H1 (cell line): ENCODE measurements at regions not wholly inside any gene's neighbourhood (a gene's known extent, or its start where the extent isn't known, plus 50 kb on each side); places are given as distances from the start of the nearest gene placed in this dataset.

ENCODE experiments used
- CTCF ChIA-PET: fragments of 300-600 bp; sonication (Branson Sonifier 250); formaldehyde crosslinking; loops from one replicate; lab custom pipeline; 2021; ENCODE audit not compliant: partially characterized antibody; lab: Charles Lee
- POLR2A ChIA-PET: fragments of 300-600 bp; sonication (Branson Sonifier 250); formaldehyde crosslinking; loops from one replicate; lab custom pipeline; 2021; ENCODE audit warnings: inconsistent platforms; ENCODE audit not compliant: partially characterized antibody; lab: Charles Lee
- DNase-seq, 2 experiments: peaks; one replicate each; pipeline versions ENCODE4 v3.0.0 to v3.0.0-alpha.2; 2010 to 2022; ENCODE audit warnings: low spot score in 2 of 2, low read depth in 1 of 2, mixed read lengths in 1 of 2
- FAIRE-seq: peaks from 2 replicates; lab custom pipeline; 2011; peaks lifted over from hg19 to GRCh38; lab: Jason Lieb, UNC
- H2AFZ ChIP-seq: 2 replicates; pipeline ENCODE4 v1.8.1; 2012; ENCODE audit warnings: low read length, inconsistent platforms
- H2AK5ac ChIP-seq: 2 replicates; pipeline ENCODE4 v1.6.1; 2013; ENCODE audit warnings: low read depth, low read length
- H2BK120ac ChIP-seq: replicated peaks from 2 replicates; pipeline ENCODE3; 2013; ENCODE audit warnings: low read depth, low read length, inconsistent platforms
- H2BK12ac ChIP-seq: 2 replicates; pipeline ENCODE4 v1.6.1; 2013; ENCODE audit warnings: low read depth, low read length
- H2BK15ac ChIP-seq: 2 replicates; pipeline ENCODE4 v1.6.1; 2013; ENCODE audit warnings: low read length
- H2BK20ac ChIP-seq: 2 replicates; pipeline ENCODE4 v1.6.1; 2013; ENCODE audit warnings: low read length
- H2BK5ac ChIP-seq: 2 replicates; pipeline ENCODE4 v1.6.1; 2013; ENCODE audit warnings: low read depth, low read length
- H3K14ac ChIP-seq: 2 replicates; pipeline ENCODE4 v1.6.1; 2013; ENCODE audit warnings: inconsistent platforms; ENCODE audit not compliant: insufficient read length
- H3K18ac ChIP-seq: 2 replicates; pipeline ENCODE4 v1.6.1; 2013; ENCODE audit warnings: low read length; ENCODE audit errors: extremely low read depth
- H3K23ac ChIP-seq: 2 replicates; pipeline ENCODE4 v1.6.1; 2013; ENCODE audit warnings: inconsistent platforms; ENCODE audit not compliant: insufficient read length
- H3K23me2 ChIP-seq: 2 replicates; pipeline ENCODE4 v1.6.1; 2013; ENCODE audit warnings: low read depth, low read length
- H3K27ac ChIP-seq: 2 replicates; pipeline ENCODE4 v1.6.1; 2011; ENCODE audit warnings: low read depth, low read length, inconsistent platforms
- H3K27me3 ChIP-seq, 4 experiments: replicated peaks in 1 of 4; 1 replicate in 1 of 4; 2 replicates in 3 of 4; pipeline versions ENCODE4 v1.6.1 to v1.8.1; 2011 to 2013; ENCODE audit warnings: low read length in 3 of 4, mild to moderate bottlenecking in 3 of 4, inconsistent platforms in 2 of 4, mixed read lengths in 2 of 4, moderate library complexity in 1 of 4; ENCODE audit not compliant: control insufficient read depth in 3 of 4, insufficient read depth in 3 of 4; ENCODE audit errors: extremely low read depth in 1 of 4
- H3K36me3 ChIP-seq, 4 experiments: 2 replicates each; pipeline versions ENCODE4 v1.6.1 to v1.8.1; 2011 to 2013; ENCODE audit warnings: mild to moderate bottlenecking in 4 of 4, low read length in 3 of 4, moderate library complexity in 2 of 4, control low read depth in 1 of 4, inconsistent platforms in 1 of 4; ENCODE audit not compliant: insufficient read depth in 4 of 4, control insufficient read depth in 2 of 4
- H3K4ac ChIP-seq: replicated peaks from 2 replicates; pipeline ENCODE3; 2013; ENCODE audit warnings: low read length, low read depth, mixed read lengths, inconsistent platforms; ENCODE audit not compliant: insufficient read length
- H3K4me1 ChIP-seq, 4 experiments: replicated peaks in 1 of 4; 1 replicate in 1 of 4; 2 replicates in 3 of 4; pipeline versions ENCODE4 v1.6.1 to v1.8.1; 2011 to 2013; ENCODE audit warnings: low read length in 3 of 4, inconsistent platforms in 2 of 4, mixed read lengths in 1 of 4; ENCODE audit not compliant: insufficient read depth in 4 of 4, control insufficient read depth in 3 of 4
- H3K4me2 ChIP-seq, 2 experiments: 2 replicates each; pipeline versions ENCODE4 v1.6.1 to v1.8.1; 2011 to 2013; ENCODE audit warnings: low read depth in 2 of 2, low read length in 2 of 2, control low read depth in 1 of 2, inconsistent platforms in 1 of 2, mild to moderate bottlenecking in 1 of 2; ENCODE audit not compliant: insufficient read depth in 1 of 2
- H3K4me3 ChIP-seq, 4 experiments: fragments of 200-600, 300-600 bp in 1 of 4; sonication (generic), shearing (Covaris generic), sonication (Bioruptor Twin) in 1 of 4; 2 replicates each; pipeline versions ENCODE4 v1.5.1 to v1.8.1; 2011 to 2016; ENCODE audit warnings: low read length in 4 of 4, low read depth in 3 of 4, control low read depth in 2 of 4, inconsistent platforms in 2 of 4, mild to moderate bottlenecking in 2 of 4, mixed read lengths in 1 of 4, moderate library complexity in 1 of 4; ENCODE audit not compliant: insufficient read depth in 2 of 4; ENCODE audit errors: extremely low read depth in 1 of 4
- H3K56ac ChIP-seq: replicated peaks from 2 replicates; pipeline ENCODE3; 2013; ENCODE audit warnings: low read depth, mild to moderate bottlenecking, mixed read lengths, low read length, inconsistent platforms; ENCODE audit not compliant: insufficient read length
- H3K79me1 ChIP-seq: 2 replicates; pipeline ENCODE4 v1.6.1; 2013; ENCODE audit warnings: low read depth, low read length, control low read depth
- H3K79me2 ChIP-seq, 2 experiments: 2 replicates each; pipeline versions ENCODE4 v1.6.1 to v1.8.1; 2012 to 2013; ENCODE audit warnings: low read length in 2 of 2, mild to moderate bottlenecking in 2 of 2, inconsistent platforms in 1 of 2; ENCODE audit not compliant: insufficient read depth in 2 of 2, control insufficient read depth in 1 of 2
- H3K9ac ChIP-seq, 4 experiments: replicated peaks in 1 of 4; 1 replicate in 1 of 4; 2 replicates in 3 of 4; pipeline versions ENCODE4 v1.6.1 to v1.8.1; 2011 to 2013; ENCODE audit warnings: low read depth in 3 of 4, low read length in 3 of 4, control low read depth in 2 of 4, mild to moderate bottlenecking in 2 of 4, moderate library complexity in 2 of 4, inconsistent platforms in 1 of 4; ENCODE audit errors: extremely low read depth in 1 of 4
- H3K9me3 ChIP-seq, 2 experiments: 2 replicates each; pipeline versions ENCODE4 v1.6.1 to v1.8.1; 2012 to 2013; ENCODE audit warnings: mild to moderate bottlenecking in 2 of 2, moderate library complexity in 2 of 2, control low read depth in 1 of 2, inconsistent platforms in 1 of 2, low read depth in 1 of 2, low read length in 1 of 2, mixed read lengths in 1 of 2; ENCODE audit not compliant: insufficient read depth in 2 of 2
- H4K20me1 ChIP-seq, 2 experiments: replicated peaks in 1 of 2; 2 replicates each; pipeline versions ENCODE3 to v1.8.1; 2011 to 2013; ENCODE audit warnings: inconsistent platforms in 2 of 2, low read length in 2 of 2, mild to moderate bottlenecking in 1 of 2; ENCODE audit not compliant: insufficient read depth in 2 of 2, control insufficient read depth in 1 of 2
- H4K5ac ChIP-seq: 2 replicates; pipeline ENCODE4 v1.6.1; 2013; ENCODE audit warnings: low read length, low read depth, mixed read lengths, inconsistent platforms; ENCODE audit not compliant: insufficient read length
- H4K8ac ChIP-seq: 2 replicates; pipeline ENCODE4 v1.8.0; 2013; ENCODE audit warnings: mild to moderate bottlenecking, moderate library complexity, low read length, inconsistent platforms; ENCODE audit not compliant: insufficient read depth; ENCODE audit errors: extremely low read depth
- H4K91ac ChIP-seq: replicated peaks from 2 replicates; pipeline ENCODE3; 2013; ENCODE audit warnings: low read length, mixed read lengths, inconsistent platforms; ENCODE audit not compliant: insufficient read length
- BACH1 ChIP-seq: IDR thresholded peaks from 2 replicates; pipeline ENCODE4 v1.6.1; 2012; ENCODE audit warnings: low read length, improper control_type of control experiment
- CTBP2 ChIP-seq: IDR thresholded peaks from 2 replicates; pipeline ENCODE4 v1.7.0; 2011; ENCODE audit warnings: borderline replicate concordance, mild to moderate bottlenecking, moderate library complexity, mixed read lengths, low read length; ENCODE audit not compliant: insufficient read depth, insufficient read length
- EZH2 ChIP-seq: fragments of 200-600 bp; sonication (generic); IDR thresholded peaks from 2 replicates; pipeline ENCODE4 v1.7.1; 2012; ENCODE audit warnings: low read depth, mild to moderate bottlenecking, moderate library complexity, low read length, inconsistent platforms; ENCODE audit not compliant: severe bottlenecking
- MAFK ChIP-seq: IDR thresholded peaks from 2 replicates; pipeline ENCODE4 v1.6.1; 2012; ENCODE audit warnings: low read depth, mild to moderate bottlenecking, improper control_type of control experiment, low read length
- SIN3A ChIP-seq, 2 experiments: IDR thresholded peaks in 1 of 2; conservative IDR thresholded peaks in 1 of 2; 2 replicates each; pipeline ENCODE4 v1.6.1; 2011 to 2012; ENCODE audit warnings: low read length in 2 of 2, improper control_type of control experiment in 1 of 2, low read depth in 1 of 2, mild to moderate bottlenecking in 1 of 2
- SIX5 ChIP-seq: IDR thresholded peaks from 2 replicates; pipeline ENCODE4 v1.6.1; 2011; ENCODE audit warnings: mild to moderate bottlenecking, low read depth, low read length
- SP4 ChIP-seq: IDR thresholded peaks from 2 replicates; pipeline ENCODE4 v1.6.1; 2012; ENCODE audit warnings: low read length, inconsistent platforms
- WGBS, 2 experiments: shearing (Covaris generic) in 1 of 2; methylation state at CpG; one replicate each; pipeline versions ENCODE4 v1.1.6 to v1.1.7; 2013 to 2015; ENCODE audit warnings: low lambda C conversion rate in 2 of 2, mixed read lengths in 2 of 2, inconsistent platforms in 1 of 2, low coverage in 1 of 2, missing lambda C conversion rate in 1 of 2; ENCODE audit not compliant: insufficient replicate concordance in 2 of 2, insufficient coverage in 1 of 2, insufficient read length in 1 of 2; ENCODE audit errors: extremely low coverage in 1 of 2, missing lambda C conversion rate in 1 of 2; 5-methylcytosine and 5-hydroxymethylcytosine counted together
- TF ChIP-seq, protein P1 (sequence below): IDR thresholded peaks from 2 replicates; pipeline ENCODE4 v1.6.1; 2012; ENCODE audit warnings: inconsistent platforms

DNA sequence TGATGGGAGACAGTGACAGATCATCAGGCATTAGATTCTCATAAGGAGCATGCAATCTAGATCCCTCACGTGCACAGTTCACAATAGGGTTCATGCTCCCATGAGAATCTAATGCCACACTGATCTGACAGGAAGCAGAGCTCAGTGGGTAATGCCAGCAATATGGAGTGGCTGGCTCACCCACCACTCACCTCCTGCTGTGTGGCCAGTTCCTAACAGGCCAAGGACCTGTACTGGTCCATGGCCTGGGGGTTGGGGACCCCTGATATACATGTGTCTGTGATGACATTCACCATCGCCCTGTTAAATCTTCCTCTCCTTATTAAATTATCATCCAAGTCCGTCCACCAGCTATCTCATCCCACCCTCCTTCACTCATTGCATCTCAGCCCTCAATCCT is 118.4 kb downstream of the TEX36 start:
- no peak overlapping the region for H2BK5ac ChIP-seq
- H3K36me3 ChIP-seq = no peaks in the 10 kb centered on the region; a peak in 1 of 8 replicates
- no peak overlapping the region for H3K4ac ChIP-seq
- no peak overlapping the region for H2BK120ac ChIP-seq
- H4K91ac ChIP-seq = no peak overlapping the region
- no peaks in the 10 kb centered on the region for H3K23me2 ChIP-seq
- H3K27ac ChIP-seq = no peak overlapping the region
- H4K8ac ChIP-seq = no peak overlapping the region
- FAIRE-seq (no peak), DNase-seq (no peak)
- no peaks in the 10 kb centered on the region for H3K4me1 ChIP-seq
- no peak overlapping the region for H2BK12ac ChIP-seq
- no peak overlapping the region for H3K56ac ChIP-seq
- H3K9me3 ChIP-seq = peaks cover 0 to 4% of the 10 kb centered on the region in 2 experiments; a peak in 2 of 4 replicates
- no peak overlapping the region for H3K23ac ChIP-seq
- 85 to 100% methylated on average over 1 to 3 of the region's 3 CpGs for WGBS, 2 experiments
- no peaks in the 10 kb centered on the region for H3K79me2 ChIP-seq
- no peaks in the 10 kb centered on the region for H4K20me1 ChIP-seq
- H3K4me2 ChIP-seq = no peak overlapping the region
- CTCF ChIA-PET = no interaction called here
- H2BK15ac ChIP-seq = no peak overlapping the region
- H4K5ac ChIP-seq = no peak overlapping the region
- H3K27me3 ChIP-seq = no peaks in the 10 kb centered on the region
- no peak overlapping the region for H3K18ac ChIP-seq
- H3K14ac ChIP-seq = no peak overlapping the region
- H3K9ac ChIP-seq = no peak overlapping the region
- H3K79me1 ChIP-seq = no peaks in the 10 kb centered on the region
- POLR2A ChIA-PET = interaction anchor here (0.6 to 0.7 kb wide), 2 partner anchors 188 to 227 kb away, joined by 3 read pairs; no protein-coding TSS in a partner anchor
- no peak overlapping the region for H3K4me3 ChIP-seq
- H2AK5ac ChIP-seq = no peak overlapping the region
- no peak overlapping the region for H2BK20ac ChIP-seq
- no peak for TF ChIP-seq MAFK
- TF ChIP-seq SIN3A (conservative IDR thresholded peaks at IDR 0.05 in 1 of 2, IDR thresholded peaks at IDR 0.05 in 1 of 2; ENCODE audit: low read depth in 1 of 2, low read length in 2 of 2) = no peak
- TF ChIP-seq, protein P1, sequence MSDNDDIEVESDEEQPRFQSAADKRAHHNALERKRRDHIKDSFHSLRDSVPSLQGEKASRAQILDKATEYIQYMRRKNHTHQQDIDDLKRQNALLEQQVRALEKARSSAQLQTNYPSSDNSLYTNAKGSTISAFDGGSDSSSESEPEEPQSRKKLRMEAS = no peak
- no peak for TF ChIP-seq CTBP2
- no peak for TF ChIP-seq EZH2
- TF ChIP-seq BACH1 = no peak
- TF ChIP-seq SIX5 = no peak
- no peak for TF ChIP-seq SP4
- H2AFZ ChIP-seq = no peak overlapping the region
